Stomach (tissue), 8 donors: ENCODE measurements at regions not wholly inside any gene's neighbourhood (a gene's known extent, or its start where the extent isn't known, plus 50 kb on each side); places are given as distances from the start of the nearest gene placed in this dataset.

Experiments
- DNase-seq, 2 donors: peaks; one replicate each; pipeline versions ENCODE4 v3.0.0 to v3.0.0-alpha.2; 2013 to 2019
- H3K27ac ChIP-seq, 5 donors: fragments of 200-600 bp in 4 of 5; sonication (generic) in 4 of 5; one replicate each; pipeline ENCODE4 v1.5.1; 2013 to 2019; ENCODE audit warnings: mild to moderate bottlenecking in 1 of 5, moderate library complexity in 1 of 5
- H3K27me3 ChIP-seq, 3 donors: fragments of 200-600 bp; sonication (generic); one replicate each; pipeline ENCODE4 v1.5.1; 2017 to 2019; ENCODE audit warnings: mixed run types in 1 of 3
- H3K36me3 ChIP-seq, 4 donors: fragments of 200-600 bp; sonication (generic); 1 replicate in 3 of 4; 2 replicates in 1 of 4; pipeline ENCODE4 v1.5.1; 2016 to 2019
- H3K4me1 ChIP-seq, 4 donors: fragments of 200-600 bp; sonication (generic); one replicate each; pipeline ENCODE4 v1.5.1; 2016 to 2019
- H3K4me3 ChIP-seq, 4 donors: fragments of 200-600 bp; sonication (generic) in 3 of 4; one replicate each; pipeline ENCODE4 v1.5.1; 2016 to 2019; ENCODE audit warnings: mild to moderate bottlenecking in 1 of 4
- H3K9me3 ChIP-seq, 4 donors: fragments of 200-600 bp; sonication (generic); one replicate each; pipeline ENCODE4 v1.5.1; 2016 to 2019
- EP300 ChIP-seq: sonication (generic); formaldehyde crosslinking; IDR thresholded peaks from one replicate; pipeline ENCODE4 v1.6.1; 2017; ENCODE audit warnings: antibody characterized with exemption
- POLR2A ChIP-seq, 4 donors: fragments of 450-650 bp; IDR thresholded peaks; one replicate each; pipeline ENCODE4 v1.6.1; 2016; ENCODE audit warnings: antibody characterized with exemption in 4 of 4, control low read depth in 2 of 4, mild to moderate bottlenecking in 1 of 4, moderate library complexity in 1 of 4
- POLR2AphosphoS5 ChIP-seq, 3 donors: sonication (generic); formaldehyde crosslinking; IDR thresholded peaks; one replicate each; pipeline ENCODE4 v1.6.1; 2016; ENCODE audit warnings: antibody characterized with exemption in 3 of 3
- WGBS, 5 donors: extraction: QIAGEN DNeasy Blood & Tissue Kit in 3 of 5; methylation state at CpG; one replicate each; pipeline versions ENCODE4 v1.1.5 to v1.1.7; 2013 to 2018; 5-methylcytosine and 5-hydroxymethylcytosine counted together
- intact Hi-C: fragments of 100-400 bp; cut with DNase I; formaldehyde crosslinking; loops from one replicate; pipeline ENCODE4 v1.15.1; 2023; ENCODE audit warnings: low total_unique reads
- TF ChIP-seq, protein P1 (sequence below), 7 experiments: fragments of 450-650 bp in 4 of 7; fragments of 200-600 bp in 3 of 7; sonication (generic) in 3 of 7; IDR thresholded peaks; one replicate each; pipeline ENCODE4 v1.5.1; 2016 to 2019; ENCODE audit warnings: antibody characterized with exemption in 7 of 7, control low read depth in 2 of 7, mild to moderate bottlenecking in 1 of 7
- donor health status: healthy with polysubstance abuse.
- donor health status: Bipolar disorder and iron deficiency.
- donor health status: healthy.

- TF ChIP-seq POLR2AphosphoS5 (IDR thresholded peaks at IDR 0.05) (no peak), POLR2A (IDR thresholded peaks at IDR 0.05) (no peak), EP300 (no peak)
- TF ChIP-seq, protein P1, sequence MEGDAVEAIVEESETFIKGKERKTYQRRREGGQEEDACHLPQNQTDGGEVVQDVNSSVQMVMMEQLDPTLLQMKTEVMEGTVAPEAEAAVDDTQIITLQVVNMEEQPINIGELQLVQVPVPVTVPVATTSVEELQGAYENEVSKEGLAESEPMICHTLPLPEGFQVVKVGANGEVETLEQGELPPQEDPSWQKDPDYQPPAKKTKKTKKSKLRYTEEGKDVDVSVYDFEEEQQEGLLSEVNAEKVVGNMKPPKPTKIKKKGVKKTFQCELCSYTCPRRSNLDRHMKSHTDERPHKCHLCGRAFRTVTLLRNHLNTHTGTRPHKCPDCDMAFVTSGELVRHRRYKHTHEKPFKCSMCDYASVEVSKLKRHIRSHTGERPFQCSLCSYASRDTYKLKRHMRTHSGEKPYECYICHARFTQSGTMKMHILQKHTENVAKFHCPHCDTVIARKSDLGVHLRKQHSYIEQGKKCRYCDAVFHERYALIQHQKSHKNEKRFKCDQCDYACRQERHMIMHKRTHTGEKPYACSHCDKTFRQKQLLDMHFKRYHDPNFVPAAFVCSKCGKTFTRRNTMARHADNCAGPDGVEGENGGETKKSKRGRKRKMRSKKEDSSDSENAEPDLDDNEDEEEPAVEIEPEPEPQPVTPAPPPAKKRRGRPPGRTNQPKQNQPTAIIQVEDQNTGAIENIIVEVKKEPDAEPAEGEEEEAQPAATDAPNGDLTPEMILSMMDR (IDR thresholded peaks at IDR 0.05), result no peak
- no peaks in the 10 kb centered on the region for H3K36me3 ChIP-seq
- WGBS, 5 donors, result 64 to 86% (median 71%) methylated on average over 8 of the region's 8 CpGs
- intact Hi-C loops, result no loop called here
- H3K4me1 ChIP-seq, result peaks cover 0 to 17% (median 3%) of the 10 kb centered on the region in 4 donors
- H3K27me3 ChIP-seq, result peaks cover 0 to 22% (median 0%) of the 10 kb centered on the region in 3 donors
- DNase-seq, result no peak
- no peaks in the 10 kb centered on the region for H3K9me3 ChIP-seq
- H3K4me3 ChIP-seq, result no peak overlapping the region
- no peak overlapping the region for H3K27ac ChIP-seq
Observed at GRCh38 chr1:30199563-30199962, 523.8 kb downstream of the MATN1 start.

DNA sequence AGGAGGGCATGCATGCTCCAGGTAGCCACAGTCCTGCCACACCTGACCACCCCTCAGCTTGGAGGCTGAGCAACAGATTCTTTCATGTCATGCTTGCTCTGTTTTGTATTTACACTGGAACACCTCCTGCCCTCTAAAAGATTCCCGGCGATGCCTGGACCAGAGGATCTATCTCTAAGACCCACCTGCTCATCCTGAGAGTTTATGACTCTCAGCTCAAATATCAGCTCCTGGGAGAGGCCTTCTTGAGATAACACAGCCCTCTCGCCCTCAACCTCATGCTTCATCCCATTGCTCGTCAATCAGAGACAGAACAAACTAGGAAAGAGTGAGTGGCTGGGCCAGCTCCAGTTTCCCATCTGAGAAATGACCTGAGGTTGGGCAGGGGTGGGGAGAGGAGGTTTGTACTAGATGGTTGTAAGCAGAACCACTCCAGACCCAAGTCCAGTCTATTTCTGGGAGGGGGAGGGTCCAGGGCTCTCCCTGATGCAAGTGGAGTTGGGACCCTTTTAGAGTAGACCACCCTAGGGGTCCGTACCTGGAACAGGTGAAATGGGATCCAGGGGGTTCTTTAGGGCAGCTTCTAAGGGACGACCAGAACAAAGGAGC lies 524.5 kb downstream of the MATN1 start:
- 25 to 63% (median 40%) methylated on average over 6 of the region's 6 CpGs for WGBS, 5 donors
- H3K27ac ChIP-seq, result no peak overlapping the region
- intact Hi-C loops, result no loop called here
- DNase-seq, result no peak
- H3K9me3 ChIP-seq, result no peaks in the 10 kb centered on the region
- no peak for TF ChIP-seq POLR2A (IDR thresholded peaks at IDR 0.05)
- TF ChIP-seq, protein P1 (IDR thresholded peaks at IDR 0.05), result no peak
- TF ChIP-seq EP300, result no peak
- TF ChIP-seq POLR2AphosphoS5 (IDR thresholded peaks at IDR 0.05), result no peak
- H3K36me3 ChIP-seq, result no peaks in the 10 kb centered on the region
- no peak overlapping the region for H3K4me3 ChIP-seq
- H3K27me3 ChIP-seq, result peaks cover 0 to 22% (median 0%) of the 10 kb centered on the region in 3 donors
- H3K4me1 ChIP-seq, result peaks cover 0 to 17% (median 3%) of the 10 kb centered on the region in 4 donors

- H3K9me3 ChIP-seq, result no peaks in the 10 kb centered on the region
- peaks cover 0 to 17% (median 3%) of the 10 kb centered on the region in 4 donors for H3K4me1 ChIP-seq
- DNase-seq, result no peak
- intact Hi-C loops, result no loop called here
- H3K4me3 ChIP-seq, result no peak overlapping the region
- no peaks in the 10 kb centered on the region for H3K36me3 ChIP-seq
- H3K27ac ChIP-seq, result no peak overlapping the region
- TF ChIP-seq EP300 (no peak), POLR2AphosphoS5 (IDR thresholded peaks at IDR 0.05) (no peak), POLR2A (IDR thresholded peaks at IDR 0.05) (no peak)
- TF ChIP-seq, protein P1 (IDR thresholded peaks at IDR 0.05), result no peak
- H3K27me3 ChIP-seq, result peaks cover 0 to 22% (median 0%) of the 10 kb centered on the region in 3 donors
- 64 to 82% (median 74%) methylated on average over 2 of the region's 2 CpGs for WGBS, 5 donors
Observed at GRCh38 chr1:30198451-30198760, 525.0 kb downstream of the MATN1 start.

GRCh38 chr1:30197639-30198450 lies 525.5 kb downstream of the MATN1 start:
- TF ChIP-seq POLR2A (IDR thresholded peaks at IDR 0.05) (no peak), EP300 (no peak), POLR2AphosphoS5 (IDR thresholded peaks at IDR 0.05) (no peak)
- TF ChIP-seq, protein P1 (IDR thresholded peaks at IDR 0.05), result no peak
- H3K27ac ChIP-seq, result no peak overlapping the region
- no peaks in the 10 kb centered on the region for H3K36me3 ChIP-seq
- 19 to 27% (median 25%) methylated on average over 4 of the region's 4 CpGs for WGBS, 5 donors
- H3K9me3 ChIP-seq, result no peaks in the 10 kb centered on the region
- H3K27me3 ChIP-seq, result peaks cover 0 to 22% (median 0%) of the 10 kb centered on the region in 3 donors
- H3K4me3 ChIP-seq, result no peak overlapping the region
- H3K4me1 ChIP-seq, result peaks cover 0 to 17% (median 3%) of the 10 kb centered on the region in 4 donors
- intact Hi-C loops, result no loop called here
- DNase-seq, result peak in 1 of 2 donors; percentile 62
